GM12878 (cell line): ENCODE measurements at regions not wholly inside any gene's neighbourhood (a gene's known extent, or its start where the extent isn't known, plus 50 kb on each side); places are given as distances from the start of the nearest gene placed in this dataset.

Experiments
- ATAC-seq: fragments of 200-7000 bp; cut with Tn5 transposase; 3 replicates; pipeline ENCODE4 v1.9.1; 2020; ENCODE audit warnings: mild to moderate bottlenecking, moderate library complexity
- BruUV-seq: library from RNA; stranded (reverse); fragments of 400-500 nt; replicated peaks from 2 replicates; lab custom pipeline; 2021; lab: Mats Ljungman, UMichigan
- CTCF ChIA-PET: fragments of 300-600 bp; sonication (Branson Sonifier 250); formaldehyde crosslinking; extraction: SDS; loops from one replicate; lab custom pipeline; 2021; ENCODE audit warnings: inconsistent platforms; lab: Yijun Ruan, JAX
- POLR2A ChIA-PET: fragments of 350-600 bp; formaldehyde crosslinking; extraction: SDS; loops from one replicate; lab custom pipeline; 2021; ENCODE audit warnings: inconsistent platforms; lab: Charles Lee
- RAD21 ChIA-PET: fragments of 300-600 bp; sonication (Branson Sonifier 250); formaldehyde crosslinking; loops from one replicate; lab custom pipeline; 2023; ENCODE audit warnings: antibody characterized with exemption; ENCODE audit not compliant: unreplicated experiment; lab: Charles Lee
- SMC1A ChIA-PET: fragments of 300-600 bp; sonication (Branson Sonifier 250); formaldehyde crosslinking; loops from one replicate; lab custom pipeline; 2023; ENCODE audit not compliant: unreplicated experiment, uncharacterized antibody; lab: Charles Lee
- DNase-seq: peaks from one replicate; pipeline ENCODE4 v3.0.0-alpha.2; 2011; ENCODE audit warnings: low read depth, low spot score
- FAIRE-seq: peaks from 3 replicates; lab custom pipeline; 2011; peaks lifted over from hg19 to GRCh38; lab: Jason Lieb, UNC
- H2AFZ ChIP-seq: 2 replicates; pipeline ENCODE4 v1.6.0; 2011; ENCODE audit warnings: low read depth, low read length, control low read depth; ENCODE audit not compliant: control insufficient read depth
- H3K27ac ChIP-seq: 2 replicates; pipeline ENCODE4 v1.5.1; 2011; ENCODE audit warnings: control low read depth; ENCODE audit not compliant: control insufficient read depth, insufficient read depth
- H3K27me3 ChIP-seq, 2 experiments: replicated peaks in 1 of 2; 2 replicates each; pipeline versions ENCODE4 v1.6.0 to v1.6.1; 2011; ENCODE audit warnings: low read length in 1 of 2; ENCODE audit not compliant: control insufficient read depth in 2 of 2, insufficient read depth in 2 of 2
- H3K36me3 ChIP-seq, 2 experiments: 2 replicates each; pipeline ENCODE4 v1.5.1; 2011; ENCODE audit warnings: low read length in 1 of 2; ENCODE audit not compliant: control insufficient read depth in 2 of 2, insufficient read depth in 2 of 2
- H3K4me1 ChIP-seq: 2 replicates; pipeline ENCODE4 v1.6.1; 2011; ENCODE audit warnings: mild to moderate bottlenecking, low read length, moderate library complexity, mixed read lengths; ENCODE audit not compliant: control insufficient read depth, insufficient read depth
- H3K4me2 ChIP-seq: 2 replicates; pipeline ENCODE4 v1.6.0; 2011; ENCODE audit warnings: control low read depth; ENCODE audit not compliant: control insufficient read depth, insufficient read depth
- H3K4me3 ChIP-seq: fragments of 200-600 bp; sonication (generic); 2 replicates; pipeline ENCODE4 v1.5.1; 2016
- H3K79me2 ChIP-seq: 2 replicates; pipeline ENCODE4 v1.6.0; 2011; ENCODE audit warnings: low read length; ENCODE audit not compliant: control insufficient read depth, insufficient read depth
- H3K9ac ChIP-seq: 2 replicates; pipeline ENCODE4 v1.8.0; 2011; ENCODE audit warnings: low read length, control low read depth, mixed read lengths; ENCODE audit not compliant: control insufficient read depth, insufficient read depth
- H3K9me3 ChIP-seq: replicated peaks from 3 replicates; pipeline ENCODE4 v1.5.1; 2011; ENCODE audit warnings: mild to moderate bottlenecking, low read length; ENCODE audit not compliant: control insufficient read depth, insufficient read depth
- H4K20me1 ChIP-seq: 2 replicates; pipeline ENCODE4 v1.6.0; 2011; ENCODE audit not compliant: control insufficient read depth, insufficient read depth
- BCL3 ChIP-seq: IDR thresholded peaks from 2 replicates; pipeline ENCODE4 v1.6.1; 2011; ENCODE audit warnings: borderline replicate concordance, low read depth, mild to moderate bottlenecking, moderate library complexity, low read length; ENCODE audit not compliant: insufficient read depth, poor library complexity, severe bottlenecking
- BCLAF1 ChIP-seq: fragments of 450-650 bp; IDR thresholded peaks from 2 replicates; pipeline ENCODE4 v1.6.1; 2017; ENCODE audit warnings: antibody characterized with exemption, mild to moderate bottlenecking, moderate library complexity
- CREM ChIP-seq: IDR thresholded peaks from 2 replicates; pipeline ENCODE4 v1.6.1; 2014; ENCODE audit warnings: antibody characterized with exemption, low read depth
- EGR1 ChIP-seq, 2 experiments: IDR thresholded peaks; 1 replicate in 1 of 2; 2 replicates in 1 of 2; pipeline ENCODE4 v1.6.1; 2011 to 2012; ENCODE audit warnings: low read depth in 2 of 2, low read length in 2 of 2, borderline replicate concordance in 1 of 2, mild to moderate bottlenecking in 1 of 2, moderate library complexity in 1 of 2
- IKZF2 ChIP-seq, 2 experiments: fragments of 450-650 bp; IDR thresholded peaks; 2 replicates each; pipeline ENCODE4 v1.6.1; 2017; ENCODE audit warnings: mild to moderate bottlenecking in 2 of 2, moderate library complexity in 2 of 2
- IRF4 ChIP-seq: IDR thresholded peaks from 2 replicates; pipeline ENCODE4 v1.6.1; 2011; ENCODE audit warnings: low read depth, low read length
- MTA3 ChIP-seq: IDR thresholded peaks from 2 replicates; pipeline ENCODE4 v1.6.1; 2012; ENCODE audit warnings: low read length, inconsistent platforms, borderline replicate concordance
- RELB ChIP-seq: fragments of 450-650 bp; IDR thresholded peaks from 2 replicates; pipeline ENCODE4 v1.6.1; 2017; ENCODE audit warnings: low read depth, mild to moderate bottlenecking, moderate library complexity
- SP1 ChIP-seq: IDR thresholded peaks from one replicate; pipeline ENCODE4 v1.6.1; 2011; ENCODE audit warnings: low read depth, low read length
- TCF7 ChIP-seq: IDR thresholded peaks from 2 replicates; pipeline ENCODE4 v1.6.1; 2014; ENCODE audit warnings: antibody characterized with exemption, borderline replicate concordance
- ZBTB33 ChIP-seq: fragments of 450-650 bp; IDR thresholded peaks from 2 replicates; pipeline ENCODE4 v1.6.1; 2017; ENCODE audit warnings: mild to moderate bottlenecking
- ZNF274 ChIP-seq: IDR thresholded peaks from one replicate; pipeline ENCODE4 v1.8.0; 2011; ENCODE audit not compliant: insufficient read length, insufficient read depth
- ZNF592 ChIP-seq: fragments of 450-650 bp; IDR thresholded peaks from 2 replicates; pipeline ENCODE4 v1.6.1; 2017; ENCODE audit warnings: mild to moderate bottlenecking, moderate library complexity
- WGBS: methylation state at CpG from one replicate; pipeline ENCODE4 v1.1.6; 2016; ENCODE audit warnings: low lambda C conversion rate; ENCODE audit not compliant: insufficient replicate concordance, insufficient coverage; ENCODE audit errors: missing lambda C conversion rate; 5-methylcytosine and 5-hydroxymethylcytosine counted together
- in situ Hi-C: fragments of 300-500 bp; cut with MboI; formaldehyde crosslinking; loops from 9 replicates; pipeline ENCODE4 v1.14.3; 2018; ENCODE audit warnings: mixed read lengths
- intact Hi-C: fragments of 100-400 bp; cut with micrococcal nuclease; formaldehyde crosslinking; loops from one replicate; pipeline ENCODE4 v1.14.2; 2022; ENCODE audit not compliant: unreplicated experiment

- no peaks in the 10 kb centered on the region for H3K4me1 ChIP-seq
- 41% methylated on average over 6 of the region's 6 CpGs for WGBS
- no peaks in the 10 kb centered on the region for H4K20me1 ChIP-seq
- intact Hi-C loops (no loop called here), in situ Hi-C loops (no loop called here)
- DNase-seq (no peak), FAIRE-seq (no peak), ATAC-seq (no peak)
- H3K27ac ChIP-seq = no peak overlapping the region
- no peak overlapping the region for H3K4me2 ChIP-seq
- no peak overlapping the region for H3K9ac ChIP-seq
- SMC1A ChIA-PET = no interaction called here
- no peaks in the 10 kb centered on the region; the same call in 2 of the 3 replicates for H3K9me3 ChIP-seq
- no peak overlapping the region for H3K4me3 ChIP-seq
- RAD21 ChIA-PET = no interaction called here
- no peaks in the 10 kb centered on the region for H3K36me3 ChIP-seq
- H3K79me2 ChIP-seq = no peaks in the 10 kb centered on the region
- BruUV-seq = no TSS peak
- CTCF ChIA-PET = no interaction called here
- no peak overlapping the region for H2AFZ ChIP-seq
- H3K27me3 ChIP-seq = no peaks in the 10 kb centered on the region
- POLR2A ChIA-PET = no interaction called here
- TF ChIP-seq TCF7 (no peak), IRF4 (no peak), SP1 (no peak), BCL3 (no peak), CREM (no peak), ZNF592 (no peak), BCLAF1 (no peak), IKZF2 (IDR thresholded peaks at IDR 0.05) (no peak), ZNF274 (no peak), EGR1 (IDR thresholded peaks at IDR 0.05; ENCODE audit: borderline replicate concordance in 1 of 2, low read depth in 2 of 2, low read length in 2 of 2) (no peak), ZBTB33 (no peak), MTA3 (no peak), RELB (no peak)
Measured at GRCh38 chrX:43176686-43177085, 398.7 kb upstream of the PPP1R2C start.
